ENCODE measurements at regions not wholly inside any gene's neighbourhood (a gene's known extent, or its start where the extent isn't known, plus 50 kb on each side); places are given as distances from the start of the nearest gene placed in this dataset.
"Not testable (repeated sequence)": the region's sequence is repeated elsewhere in the genome, so short reads cannot be mapped to it uniquely, and the experiment has no call there.

DNA sequence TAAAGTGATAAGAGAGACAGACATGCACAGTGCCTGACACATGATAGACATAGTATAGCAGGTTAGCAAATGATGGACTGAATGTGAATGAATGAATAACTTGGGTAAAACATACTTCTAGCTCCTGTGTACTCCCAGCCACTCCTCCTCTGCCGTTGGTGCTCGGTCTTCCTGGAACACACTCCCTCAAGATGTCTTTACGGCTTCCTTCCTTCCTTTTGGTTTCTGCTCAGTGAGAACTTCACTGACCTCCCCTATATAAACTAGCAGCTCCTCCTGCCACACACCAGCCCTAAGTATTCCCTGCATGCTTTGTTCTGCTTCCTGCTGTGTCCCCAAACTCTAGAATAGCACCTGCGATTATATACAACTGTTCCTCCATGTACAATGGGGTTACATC, 50.2 kb downstream of the RAD54L2 start:
- no peak overlapping the region for H3K27ac ChIP-seq
- no peak overlapping the region for H3K4me3 ChIP-seq

DNA sequence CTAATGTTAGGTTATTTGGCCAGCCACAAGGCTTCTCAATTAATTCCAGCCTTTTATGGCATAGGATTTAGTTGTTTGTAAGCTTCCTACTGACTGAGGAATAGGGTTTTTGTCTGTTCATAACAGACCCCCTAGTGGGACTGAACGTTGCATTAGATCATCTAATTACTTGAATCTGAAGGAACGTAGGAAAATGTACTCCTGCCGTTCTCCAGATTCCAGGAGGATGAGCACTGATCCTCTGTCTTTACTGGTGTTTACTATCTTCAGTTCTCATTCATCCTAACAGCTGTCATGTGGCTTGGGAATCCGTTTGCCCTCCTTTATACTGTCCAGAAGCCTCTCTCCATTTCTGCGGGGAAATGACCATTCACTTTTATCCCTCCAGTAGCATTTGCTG, 52.7 kb downstream of the RAD54L2 start:
- Histone ChIP-seq H3K4me1 (no peaks in the 10 kb centered on the region), H3K27me3 (no peaks in the 10 kb centered on the region), H3K4me3 (no peak overlapping the region), H3K9me3 (no peaks in the 10 kb centered on the region), H3K27ac (no peak overlapping the region), H3K36me3 (peaks cover 0 to 20% (median 0%) of the 10 kb centered on the region in 3 donors)
- no peak for DNase-seq
- TF ChIP-seq POLR2A (IDR thresholded peaks at IDR 0.05): no peak
- TF ChIP-seq, protein P1, sequence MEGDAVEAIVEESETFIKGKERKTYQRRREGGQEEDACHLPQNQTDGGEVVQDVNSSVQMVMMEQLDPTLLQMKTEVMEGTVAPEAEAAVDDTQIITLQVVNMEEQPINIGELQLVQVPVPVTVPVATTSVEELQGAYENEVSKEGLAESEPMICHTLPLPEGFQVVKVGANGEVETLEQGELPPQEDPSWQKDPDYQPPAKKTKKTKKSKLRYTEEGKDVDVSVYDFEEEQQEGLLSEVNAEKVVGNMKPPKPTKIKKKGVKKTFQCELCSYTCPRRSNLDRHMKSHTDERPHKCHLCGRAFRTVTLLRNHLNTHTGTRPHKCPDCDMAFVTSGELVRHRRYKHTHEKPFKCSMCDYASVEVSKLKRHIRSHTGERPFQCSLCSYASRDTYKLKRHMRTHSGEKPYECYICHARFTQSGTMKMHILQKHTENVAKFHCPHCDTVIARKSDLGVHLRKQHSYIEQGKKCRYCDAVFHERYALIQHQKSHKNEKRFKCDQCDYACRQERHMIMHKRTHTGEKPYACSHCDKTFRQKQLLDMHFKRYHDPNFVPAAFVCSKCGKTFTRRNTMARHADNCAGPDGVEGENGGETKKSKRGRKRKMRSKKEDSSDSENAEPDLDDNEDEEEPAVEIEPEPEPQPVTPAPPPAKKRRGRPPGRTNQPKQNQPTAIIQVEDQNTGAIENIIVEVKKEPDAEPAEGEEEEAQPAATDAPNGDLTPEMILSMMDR (IDR thresholded peaks at IDR 0.05): no peak

More for the DNA sequence above, 50.2 kb downstream of the RAD54L2 start:
- H3K4me1 ChIP-seq: no peaks in the 10 kb centered on the region
- H3K9me3 ChIP-seq: no peaks in the 10 kb centered on the region
- DNase-seq: no peak
- H3K36me3 ChIP-seq: peaks cover 0 to 20% (median 0%) of the 10 kb centered on the region in 3 donors
- no peak for TF ChIP-seq POLR2A (IDR thresholded peaks at IDR 0.05)
- TF ChIP-seq, protein P1 (IDR thresholded peaks at IDR 0.05): no peak
- H3K27me3 ChIP-seq: no peaks in the 10 kb centered on the region

DNA sequence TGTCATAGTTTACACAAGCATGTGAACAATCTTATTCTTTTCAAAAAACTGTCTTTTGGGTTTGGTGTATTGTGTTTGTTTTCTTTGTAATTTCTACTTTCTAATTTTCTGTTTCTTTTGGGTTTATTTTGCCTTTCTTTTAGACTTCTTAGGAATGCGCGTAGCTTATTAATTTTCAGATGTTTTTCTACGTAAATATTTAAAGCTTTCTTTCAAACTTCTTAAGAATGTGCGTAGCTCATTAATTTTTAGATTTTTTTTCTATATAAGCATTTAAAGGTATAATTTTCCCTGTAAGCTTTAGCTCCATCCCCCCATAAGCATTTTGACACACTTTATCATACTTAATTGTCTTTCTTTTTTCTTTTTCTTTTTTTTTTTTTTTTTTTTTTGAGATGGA, 55.2 kb downstream of the RAD54L2 start:
- Histone ChIP-seq H3K36me3 (peaks cover 0 to 20% (median 0%) of the 10 kb centered on the region in 3 donors), H3K9me3 (no peaks in the 10 kb centered on the region)
- no peak for TF ChIP-seq POLR2A (IDR thresholded peaks at IDR 0.05)
- TF ChIP-seq, protein P1 (IDR thresholded peaks at IDR 0.05): no peak

DNA sequence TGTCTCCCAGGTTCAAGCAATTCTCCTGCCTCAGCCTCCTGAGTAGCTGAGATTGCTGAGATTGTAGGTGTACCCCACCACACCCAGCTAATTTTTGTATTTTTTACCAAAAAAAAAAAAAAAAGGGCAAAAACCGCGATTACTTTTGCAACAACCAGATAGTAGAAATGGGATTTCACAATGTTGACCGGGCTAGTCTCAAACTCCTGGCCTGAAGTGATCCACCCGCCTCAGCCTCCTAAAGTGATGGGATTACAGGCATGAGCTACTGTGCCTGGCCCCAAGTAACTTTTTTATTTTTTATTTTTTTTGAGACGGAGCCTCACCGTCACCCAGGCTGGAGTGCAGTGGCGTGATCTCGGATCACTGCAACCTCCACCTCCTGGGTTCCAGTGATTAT, 61.1 kb downstream of the RAD54L2 start:
- H3K27me3 ChIP-seq, H3K4me3 ChIP-seq, DNase-seq, H3K36me3 ChIP-seq, H3K27ac ChIP-seq, H3K4me1 ChIP-seq, H3K9me3 ChIP-seq: not testable (repeated sequence)

More for the DNA sequence above, 55.2 kb downstream of the RAD54L2 start:
- no peak for DNase-seq
- Histone ChIP-seq H3K27me3 (no peaks in the 10 kb centered on the region), H3K4me3 (no peak overlapping the region), H3K27ac (no peak overlapping the region), H3K4me1 (no peaks in the 10 kb centered on the region)

DNA sequence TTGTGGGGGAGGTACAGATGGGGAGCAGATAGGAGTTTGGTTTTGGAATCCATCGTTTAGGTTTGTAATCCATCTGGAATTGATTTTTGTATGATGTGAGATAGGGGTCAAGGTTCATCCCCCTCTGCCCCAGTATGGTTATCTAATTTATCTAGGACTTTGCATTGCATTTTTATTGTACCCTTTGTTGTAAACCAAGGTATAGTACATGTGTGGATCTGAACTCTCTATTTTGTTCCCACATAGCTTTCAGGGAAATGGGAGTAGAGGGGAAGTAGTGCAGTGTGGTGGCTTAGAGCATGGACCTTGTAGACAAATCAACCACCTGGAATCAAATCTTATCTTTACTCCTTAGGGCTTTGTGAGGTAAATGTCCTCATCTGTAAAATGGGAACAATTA, 65.7 kb downstream of the RAD54L2 start:
- TF ChIP-seq POLR2A (IDR thresholded peaks at IDR 0.05): no peak
- TF ChIP-seq, protein P1 (IDR thresholded peaks at IDR 0.05): no peak
- DNase-seq: no peak
- peaks cover 0 to 6% (median 0%) of the 10 kb centered on the region in 4 donors for H3K4me1 ChIP-seq
- no peak overlapping the region for H3K27ac ChIP-seq
- no peaks in the 10 kb centered on the region for H3K27me3 ChIP-seq
- H3K36me3 ChIP-seq: no peaks in the 10 kb centered on the region
- H3K9me3 ChIP-seq: no peaks in the 10 kb centered on the region
- no peak overlapping the region for H3K4me3 ChIP-seq

DNA sequence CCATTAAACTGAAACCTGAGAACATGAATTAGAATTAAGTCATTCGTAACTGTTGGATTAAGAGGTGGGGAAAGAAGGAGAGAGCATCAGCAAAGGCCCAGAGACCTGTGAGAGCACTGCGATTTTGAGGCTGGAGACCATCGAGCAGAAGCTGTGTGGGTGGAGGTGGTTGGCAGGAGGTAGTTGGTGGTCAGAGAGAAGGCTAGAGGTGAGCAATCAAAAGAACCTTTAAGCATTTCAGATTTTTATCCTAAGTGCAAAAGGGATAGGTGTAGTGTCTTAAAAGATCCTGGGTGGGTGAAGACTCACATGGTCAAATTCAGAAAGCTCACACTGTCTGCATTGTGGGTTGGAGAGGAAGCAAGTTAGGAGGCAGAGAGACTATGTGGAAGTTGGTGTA, 65.1 kb upstream of the TEX264 start:
- Histone ChIP-seq H3K4me1 (peaks cover 0 to 6% (median 0%) of the 10 kb centered on the region in 4 donors), H3K4me3 (no peak overlapping the region), H3K36me3 (no peaks in the 10 kb centered on the region), H3K27ac (no peak overlapping the region), H3K9me3 (no peaks in the 10 kb centered on the region), H3K27me3 (no peaks in the 10 kb centered on the region)
- DNase-seq: no peak
- TF ChIP-seq POLR2A (IDR thresholded peaks at IDR 0.05): no peak
- TF ChIP-seq, protein P1 (IDR thresholded peaks at IDR 0.05): no peak

DNA sequence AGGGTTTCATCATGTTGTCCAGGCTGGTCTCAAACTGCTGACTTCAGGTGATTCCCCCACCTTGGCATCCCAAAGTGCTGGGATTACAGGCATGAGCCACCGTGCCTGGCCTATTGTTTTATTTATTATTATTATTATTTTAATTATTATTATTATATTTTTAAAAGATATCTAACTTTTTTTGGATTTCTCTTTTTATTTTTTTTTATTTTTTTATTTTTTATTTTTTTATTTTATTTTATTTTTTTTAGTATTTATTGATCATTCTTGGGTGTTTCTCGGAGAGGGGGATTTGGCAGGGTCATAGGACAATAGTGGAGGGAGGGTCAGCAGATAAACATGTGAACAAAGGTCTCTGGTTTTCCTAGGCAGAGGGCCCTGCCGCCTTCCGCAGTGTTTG, 64.2 kb upstream of the TEX264 start:
- not testable (repeated sequence) for DNase-seq

DNA sequence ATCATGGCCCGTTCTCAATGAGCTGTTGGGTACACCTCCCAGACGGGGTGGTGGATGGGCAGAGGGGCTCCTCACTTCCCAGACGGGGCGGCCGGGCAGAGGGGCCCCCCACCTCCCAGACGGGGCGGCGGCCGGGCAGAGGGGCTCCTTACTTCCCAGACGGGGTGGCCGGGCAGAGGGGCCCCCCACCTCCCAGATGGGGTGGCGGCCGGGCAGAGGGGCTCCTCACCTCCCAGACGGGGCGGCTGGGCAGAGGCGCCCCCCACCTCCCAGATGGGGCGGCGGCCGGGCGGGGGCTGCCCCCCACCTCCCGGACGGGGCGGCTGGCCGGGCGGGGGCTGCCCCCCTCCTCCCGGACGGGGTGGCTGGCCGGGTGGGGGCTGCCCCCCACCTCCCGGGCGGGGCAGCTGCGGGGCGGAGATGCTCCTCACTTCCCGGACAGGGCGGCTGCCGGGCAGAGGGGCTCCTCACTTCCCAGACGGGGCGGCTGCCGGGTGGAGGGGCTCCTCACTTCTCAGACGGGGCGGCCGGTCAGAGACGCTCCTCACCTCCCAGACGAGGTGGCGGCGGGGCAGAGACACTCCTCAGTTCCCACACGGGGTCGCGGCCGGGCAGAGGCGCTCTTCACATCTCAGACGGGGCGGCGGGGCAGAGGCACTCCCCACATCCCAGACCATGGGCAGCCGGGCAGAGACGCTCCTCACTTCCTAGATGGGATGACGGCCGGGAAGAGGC, 63.3 kb upstream of the TEX264 start:
- H3K4me3 ChIP-seq, H3K9me3 ChIP-seq, H3K36me3 ChIP-seq, H3K27ac ChIP-seq, DNase-seq, H3K4me1 ChIP-seq, H3K27me3 ChIP-seq: not testable (repeated sequence)

More for the DNA sequence above, 64.2 kb upstream of the TEX264 start:
- H3K36me3 ChIP-seq, H3K27me3 ChIP-seq, H3K27ac ChIP-seq, H3K4me1 ChIP-seq, H3K9me3 ChIP-seq, H3K4me3 ChIP-seq: not testable (repeated sequence)

Data from Peyer's patch (tissue), 4 donors.